K562 (cell line): ENCODE measurements at regions not wholly inside any gene's neighbourhood (a gene's known extent, or its start where the extent isn't known, plus 50 kb on each side); places are given as distances from the start of the nearest gene placed in this dataset.

Experiments used
- ATAC-seq: fragments of 200-7000 bp; cut with Tn5 transposase; 3 replicates; pipeline ENCODE4 v1.9.1; 2020; ENCODE audit warnings: moderate library complexity
- BruUV-seq: library from RNA; stranded (reverse); fragments of 400-500 nt; replicated peaks from 2 replicates; lab custom pipeline; 2021; lab: Mats Ljungman, UMichigan
- CTCF ChIA-PET: fragments of 300-600 bp; formaldehyde crosslinking; extraction: SDS; loops from one replicate; lab custom pipeline; 2021; ENCODE audit warnings: low intra/inter-chr PET ratio; lab: Yijun Ruan, JAX
- POLR2A ChIA-PET: fragments of 300-600, 350-650 bp; sonication (Branson Sonifier 250); formaldehyde crosslinking; extraction: SDS; loops from one replicate; lab custom pipeline; 2021; ENCODE audit warnings: antibody characterized with exemption, inconsistent platforms; lab: Yijun Ruan, JAX
- DNase-seq, 4 experiments: peaks; one replicate each; pipeline versions ENCODE4 v3.0.0 to v3.0.0-alpha.2; 2011 to 2018; ENCODE audit warnings: low spot score in 3 of 4, mixed read lengths in 3 of 4; ENCODE audit errors: extremely low read depth in 1 of 4
- FAIRE-seq: peaks from 2 replicates; lab custom pipeline; 2011; peaks lifted over from hg19 to GRCh38; lab: Jason Lieb, UNC
- H2AFZ ChIP-seq: 2 replicates; pipeline ENCODE4 v1.6.0; 2011; ENCODE audit warnings: low read depth, low read length, control low read depth, inconsistent platforms
- H3K27ac ChIP-seq: fragments of 200-600 bp; 3 replicates; pipeline ENCODE4 v1.8.0; 2011; ENCODE audit warnings: low read depth, mild to moderate bottlenecking, control low read depth, inconsistent platforms, low read length, moderate library complexity, mixed read lengths; ENCODE audit errors: extremely low read depth
- H3K27me3 ChIP-seq, 2 experiments: fragments of 300-600 bp in 1 of 2; 2 replicates in 1 of 2; 3 replicates in 1 of 2; pipeline versions ENCODE4 v1.6.0 to v1.8.0; 2011; ENCODE audit warnings: inconsistent platforms in 2 of 2, low read length in 2 of 2, mild to moderate bottlenecking in 1 of 2, mixed read lengths in 1 of 2, moderate library complexity in 1 of 2; ENCODE audit not compliant: control insufficient read depth in 2 of 2, insufficient read depth in 2 of 2
- H3K36me3 ChIP-seq: fragments of 300-600 bp; 3 replicates; pipeline ENCODE4 v1.8.0; 2011; ENCODE audit warnings: mild to moderate bottlenecking, low read length, inconsistent platforms; ENCODE audit not compliant: control insufficient read depth, insufficient read depth
- H3K4me1 ChIP-seq, 2 experiments: fragments of 200-600 bp in 1 of 2; replicated peaks in 1 of 2; 2 replicates in 1 of 2; 3 replicates in 1 of 2; pipeline versions ENCODE4 v1.5.1 to v1.8.0; 2011; ENCODE audit warnings: inconsistent platforms in 2 of 2, low read length in 2 of 2, mild to moderate bottlenecking in 1 of 2, mixed read lengths in 1 of 2, moderate library complexity in 1 of 2; ENCODE audit not compliant: control insufficient read depth in 2 of 2, insufficient read depth in 2 of 2
- H3K4me2 ChIP-seq: 2 replicates; pipeline ENCODE4 v1.6.1; 2011; ENCODE audit warnings: low read length, control low read depth, inconsistent platforms, mixed read lengths; ENCODE audit not compliant: insufficient read depth
- H3K4me3 ChIP-seq: fragments of 200-600 bp; sonication (generic), shearing (Covaris generic); 2 replicates; pipeline ENCODE4 v1.5.1; 2016; ENCODE audit warnings: control low read depth, inconsistent platforms
- H3K79me2 ChIP-seq: fragments of 200-600 bp; 3 replicates; pipeline ENCODE4 v1.8.0; 2011; ENCODE audit warnings: low read length, inconsistent platforms; ENCODE audit not compliant: control insufficient read depth, insufficient read depth
- H3K9ac ChIP-seq, 2 experiments: 2 replicates each; pipeline versions ENCODE4 v1.6.0 to v1.6.1; 2011; ENCODE audit warnings: low read depth in 2 of 2, low read length in 2 of 2, control low read depth in 1 of 2, inconsistent platforms in 1 of 2, mild to moderate bottlenecking in 1 of 2, mixed read lengths in 1 of 2; ENCODE audit not compliant: insufficient read depth in 1 of 2
- H3K9me1 ChIP-seq: one replicate; pipeline ENCODE4 v1.6.0; 2011; ENCODE audit warnings: inconsistent platforms, mild to moderate bottlenecking, low read length, moderate library complexity; ENCODE audit not compliant: control insufficient read depth, insufficient read depth
- H3K9me3 ChIP-seq: replicated peaks from 2 replicates; pipeline ENCODE4 v1.5.1; 2011; ENCODE audit warnings: low read depth, low read length, inconsistent platforms; ENCODE audit not compliant: control insufficient read depth, insufficient read depth
- H4K20me1 ChIP-seq: replicated peaks from 2 replicates; pipeline ENCODE4 v1.6.1; 2011; ENCODE audit warnings: low read length, inconsistent platforms, mixed read lengths; ENCODE audit not compliant: control insufficient read depth, insufficient read depth
- CCAR2 ChIP-seq: fragments of 200-400 bp; formaldehyde crosslinking; IDR thresholded peaks from 2 replicates; pipeline ENCODE4 v1.6.1; 2017; ENCODE audit warnings: mild to moderate bottlenecking, low read depth, low read length
- THAP12 ChIP-seq: fragments of 250-450 bp; sonication (Bioruptor Pico); IDR thresholded peaks from 2 replicates; pipeline ENCODE4 v1.9.0; 2021; ENCODE audit warnings: mild to moderate bottlenecking, inconsistent platforms
- WGBS: fragments of 100-300 bp; shearing (Covaris generic); methylation state at CpG from one replicate; pipeline ENCODE4 v1.1.6; 2016; ENCODE audit warnings: low coverage, mixed read lengths; ENCODE audit not compliant: insufficient coverage; ENCODE audit errors: missing lambda C conversion rate; 5-methylcytosine and 5-hydroxymethylcytosine counted together
- in situ Hi-C: fragments of 300-500 bp; cut with MboI; formaldehyde crosslinking; loops from 4 replicates; pipeline ENCODE4 v1.15.0; 2018; ENCODE audit warnings: inconsistent platforms, mixed read lengths
- intact Hi-C: fragments of 100-400 bp; cut with micrococcal nuclease; formaldehyde crosslinking; loops from 2 replicates; pipeline ENCODE4 v1.14.2; 2022

GRCh38 chr10:126847666-126848065, 57.6 kb upstream of the DOCK1 start (continued):
- no peak for TF ChIP-seq THAP12 (CRISPR knock-in tag)
- TF ChIP-seq, all 486 proteins: peak for 0

GRCh38 chr10:126849646-126850045, 55.6 kb upstream of the DOCK1 start:
- 0% methylated on average over 3 of the region's 3 CpGs for WGBS
- POLR2A ChIA-PET: no interaction called here
- in situ Hi-C loops (no loop called here), intact Hi-C loops (no loop called here)
- DNase-seq: no peak
- no peak overlapping the region for H2AFZ ChIP-seq
- no peaks in the 10 kb centered on the region for H3K27me3 ChIP-seq
- H3K4me1 ChIP-seq: no peaks in the 10 kb centered on the region
- no peak overlapping the region for H3K27ac ChIP-seq
- H3K79me2 ChIP-seq: no peaks in the 10 kb centered on the region
- no peak for FAIRE-seq
- no peak overlapping the region for H3K4me2 ChIP-seq
- H4K20me1 ChIP-seq: no peaks in the 10 kb centered on the region
- no peaks in the 10 kb centered on the region for H3K36me3 ChIP-seq
- no TSS peak for BruUV-seq
- no peaks in the 10 kb centered on the region for H3K9me3 ChIP-seq
- no peak for ATAC-seq
- no peak overlapping the region for H3K9ac ChIP-seq
- no peak for TF ChIP-seq CCAR2
- H3K9me1 ChIP-seq: no peaks in the 10 kb centered on the region
- CTCF ChIA-PET: no interaction called here
- H3K4me3 ChIP-seq: no peak overlapping the region
